HG03354 (cell line): ENCODE measurements at regions not wholly inside any gene's neighbourhood (a gene's known extent, or its start where the extent isn't known, plus 50 kb on each side); places are given as distances from the start of the nearest gene placed in this dataset.
A peak's percentile ranks its signal among the peaks of the same experiment; 100 is the strongest.

Source experiments
- ATAC-seq: cut with Tn5 transposase; IDR thresholded peaks from one replicate; pipeline ENCODE4 v1.9.1; 2021; ENCODE audit warnings: mild to moderate bottlenecking; ENCODE audit not compliant: unreplicated experiment, poor library complexity, severe bottlenecking

GRCh38 chr10:43825984-43826383 is 177.3 kb upstream of the ZNF32 start:
- ATAC-seq: no peak

GRCh38 chr10:43825421-43825820 is 176.7 kb upstream of the ZNF32 start:
- no peak for ATAC-seq

GRCh38 chr10:43824934-43825333 is 176.3 kb upstream of the ZNF32 start:
- no peak for ATAC-seq

GRCh38 chr10:43822631-43823580 is 174.2 kb upstream of the ZNF32 start:
- no peak for ATAC-seq

GRCh38 chr10:43821103-43821502 is 172.4 kb upstream of the ZNF32 start:
- no peak for ATAC-seq

- ATAC-seq: no peak
Measured at GRCh38 chr10:43820663-43821062, 172.0 kb upstream of the ZNF32 start.

GRCh38 chr10:43819464-43820230 is 171.0 kb upstream of the ZNF32 start:
- ATAC-seq: no peak

GRCh38 chr10:43818687-43819086 is 170.0 kb upstream of the ZNF32 start:
- no peak for ATAC-seq

GRCh38 chr10:43817368-43817767 is 168.7 kb upstream of the ZNF32 start:
- no peak for ATAC-seq

GRCh38 chr10:43816351-43817321 is 168.0 kb upstream of the ZNF32 start:
- ATAC-seq: peak; percentile 95

GRCh38 chr10:43815181-43815885 is 166.7 kb upstream of the ZNF32 start:
- ATAC-seq: no peak

- no peak for ATAC-seq
Measured at GRCh38 chr10:43814663-43815062, 166.0 kb upstream of the ZNF32 start.

- no peak for ATAC-seq
Measured at GRCh38 chr10:43811871-43812270, 163.2 kb upstream of the ZNF32 start.

GRCh38 chr10:43809211-43809930 is 160.7 kb upstream of the ZNF32 start:
- no peak for ATAC-seq

GRCh38 chr10:43808136-43808535 is 159.5 kb upstream of the ZNF32 start:
- peak; percentile 75 for ATAC-seq

GRCh38 chr10:43806831-43807640 is 158.4 kb upstream of the ZNF32 start:
- no peak for ATAC-seq

- no peak for ATAC-seq
Measured at GRCh38 chr10:43803791-43804190, 155.1 kb upstream of the ZNF32 start.
